GM13977 (cell line): ENCODE measurements at regions not wholly inside any gene's neighbourhood (a gene's known extent, or its start where the extent isn't known, plus 50 kb on each side); places are given as distances from the start of the nearest gene placed in this dataset.

Source experiments
- DNase-seq: peaks from one replicate; pipeline ENCODE4 v3.0.0; 2012; ENCODE audit warnings: low spot score
- CTCF ChIP-seq: IDR thresholded peaks from 2 replicates; pipeline ENCODE4 v1.5.1; 2012; ENCODE audit warnings: mild to moderate bottlenecking, control low read depth; ENCODE audit not compliant: insufficient read depth; ENCODE audit errors: extremely low read depth, missing control alignments
- in situ Hi-C: fragments of 300-500 bp; cut with MboI; formaldehyde crosslinking; loops from one replicate; pipeline ENCODE4 v1.12.0; 2022; ENCODE audit warnings: low sequenced_read_pairs, low pct_unique_long_range_greater_than_20kb, mixed read lengths, inconsistent platforms; ENCODE audit not compliant: unreplicated experiment

- DNase-seq = no peak
- in situ Hi-C loops = no loop called here
- TF ChIP-seq CTCF = no peak
These were observed 50.3 kb upstream of the HPF1 start for GRCh38 chr4:169807934-169808509.
